HK-2 (cell line): ENCODE measurements at regions not wholly inside any gene's neighbourhood (a gene's known extent, or its start where the extent isn't known, plus 50 kb on each side); places are given as distances from the start of the nearest gene placed in this dataset.
"Not testable (repeated sequence)": the region's sequence is repeated elsewhere in the genome, so short reads cannot be mapped to it uniquely, and the experiment has no call there.

Experiments
- DNase-seq: peaks from one replicate; pipeline ENCODE4 v3.0.0-alpha.2; 2018; ENCODE audit not compliant: unreplicated experiment

DNA sequence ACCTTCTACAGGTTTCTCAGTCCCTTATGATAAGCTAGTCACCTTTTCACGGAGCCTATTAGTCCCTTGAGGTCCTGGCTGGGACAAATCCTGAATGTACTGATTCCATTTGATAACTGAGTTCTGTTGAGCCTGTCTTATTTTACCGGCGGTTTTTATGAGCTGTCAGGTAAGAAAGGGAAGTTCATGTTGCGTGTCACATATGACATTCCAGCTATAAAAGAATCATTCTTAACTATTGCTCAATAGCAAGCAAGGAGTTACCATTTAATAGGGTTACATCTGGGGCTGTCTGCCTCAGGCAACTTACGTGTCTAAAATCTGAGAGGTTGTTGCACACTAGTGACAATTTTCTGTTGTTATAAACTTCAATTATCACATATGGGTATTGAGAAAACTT lies 394.6 kb downstream of the TECRL start:
- DNase-seq: no peak

DNA sequence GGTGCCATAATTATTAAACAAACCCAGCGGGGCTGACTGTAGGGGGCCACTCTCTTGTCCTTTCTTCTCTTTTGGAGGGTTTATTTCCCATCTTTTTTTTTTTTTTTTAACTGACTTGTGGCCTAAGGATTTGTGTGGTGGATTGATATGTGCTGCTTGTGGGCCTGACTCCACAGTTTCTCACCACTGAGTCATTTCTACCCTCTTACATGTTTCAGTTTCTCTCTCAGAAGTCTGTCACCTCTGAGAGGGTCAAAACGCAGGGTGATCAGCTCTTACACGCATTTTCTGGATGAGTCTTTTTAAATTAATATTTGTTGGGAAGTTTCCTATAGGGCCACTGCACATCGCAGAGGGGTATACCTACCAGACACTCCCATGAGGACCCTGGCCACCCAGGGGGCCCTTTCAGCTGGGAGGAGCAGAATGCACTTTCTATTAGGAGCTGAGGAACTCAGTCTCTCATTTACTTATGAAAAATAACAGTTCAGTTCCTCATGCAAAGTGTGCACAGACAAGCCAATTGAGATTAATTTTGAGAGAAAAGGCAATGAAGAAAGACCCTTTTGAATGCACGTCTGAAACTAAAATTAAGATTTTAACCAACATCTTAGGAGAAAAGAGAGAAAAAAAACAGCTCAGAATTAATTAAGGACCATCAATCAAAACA lies 407.9 kb downstream of the TECRL start:
- DNase-seq: no peak

DNA sequence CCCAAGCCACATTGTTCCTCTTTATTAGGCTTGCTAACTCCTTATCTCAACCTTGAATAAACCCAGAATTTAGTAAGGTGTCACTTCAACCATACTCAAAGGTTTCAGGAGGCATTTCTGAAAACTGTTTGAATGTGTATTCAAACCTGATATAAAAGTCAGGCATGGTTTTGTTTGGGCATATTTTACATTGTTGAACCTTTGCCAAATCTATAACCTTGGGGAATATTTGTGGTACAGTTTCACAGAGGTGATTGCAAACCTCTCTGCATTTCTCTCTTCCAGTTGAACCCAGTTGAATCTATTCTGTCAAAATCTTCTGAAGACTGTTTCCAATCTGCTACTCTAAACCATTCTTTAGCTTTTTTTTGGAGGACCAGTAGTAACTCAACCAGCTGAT lies 409.0 kb downstream of the TECRL start:
- no peak for DNase-seq

DNA sequence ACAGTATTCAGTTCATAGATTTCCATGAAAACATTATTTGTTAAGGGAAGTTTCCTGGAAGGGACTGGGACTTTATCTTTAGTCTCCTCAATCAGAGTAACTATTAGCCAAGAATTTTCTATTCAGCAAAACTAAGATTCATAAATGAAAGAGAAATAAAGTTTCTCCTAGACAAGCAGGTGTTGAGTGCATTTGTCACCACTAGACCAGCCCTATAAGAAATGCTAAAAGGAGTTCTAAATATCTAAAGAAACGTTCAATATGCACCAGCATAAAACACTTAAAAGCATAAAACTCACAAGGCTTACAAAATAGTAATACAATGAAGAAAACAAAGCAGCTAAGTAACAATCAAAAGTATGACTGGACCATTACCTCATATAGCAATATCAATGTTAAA lies 423.0 kb downstream of the TECRL start:
- DNase-seq: no peak

DNA sequence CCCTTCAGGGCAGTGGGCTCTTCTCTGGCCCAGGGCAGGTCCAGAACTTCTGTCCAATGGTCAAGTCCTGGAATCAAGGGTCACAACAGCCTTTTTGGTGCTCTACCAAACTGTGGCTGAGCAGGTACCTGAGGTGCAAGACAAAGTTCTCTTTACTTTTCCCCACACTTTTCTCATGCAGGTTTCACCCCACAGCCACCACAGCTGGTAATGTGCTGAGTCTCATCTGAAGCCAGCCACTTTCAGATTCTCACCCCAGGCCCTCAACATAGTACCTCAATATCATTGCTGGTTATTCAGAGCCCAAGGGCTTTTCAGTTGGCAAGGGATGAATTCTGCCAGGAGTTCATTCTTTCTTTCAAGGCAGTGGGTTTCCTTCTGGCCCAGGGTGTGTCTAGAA lies 426.0 kb downstream of the TECRL start:
- no peak for DNase-seq

DNA sequence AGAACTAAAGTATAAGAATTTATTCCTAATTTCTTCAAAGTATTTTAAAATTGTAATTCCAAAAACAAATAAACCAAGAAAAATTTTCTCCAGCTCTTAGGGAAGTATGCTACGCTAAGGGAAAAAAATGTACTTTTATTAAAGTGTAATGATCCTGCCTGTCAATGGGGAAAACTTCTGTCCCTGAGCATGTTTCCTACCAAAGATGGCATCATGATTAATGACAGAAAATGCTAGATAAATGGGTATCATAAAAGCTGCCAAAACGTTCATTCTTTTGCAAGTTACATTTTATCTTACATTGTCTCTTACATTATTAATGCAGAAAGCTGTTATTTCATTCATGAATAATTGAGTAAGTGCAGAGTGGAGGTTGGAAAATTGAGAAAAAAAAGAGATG lies 443.4 kb downstream of the TECRL start:
- DNase-seq: no peak

DNA sequence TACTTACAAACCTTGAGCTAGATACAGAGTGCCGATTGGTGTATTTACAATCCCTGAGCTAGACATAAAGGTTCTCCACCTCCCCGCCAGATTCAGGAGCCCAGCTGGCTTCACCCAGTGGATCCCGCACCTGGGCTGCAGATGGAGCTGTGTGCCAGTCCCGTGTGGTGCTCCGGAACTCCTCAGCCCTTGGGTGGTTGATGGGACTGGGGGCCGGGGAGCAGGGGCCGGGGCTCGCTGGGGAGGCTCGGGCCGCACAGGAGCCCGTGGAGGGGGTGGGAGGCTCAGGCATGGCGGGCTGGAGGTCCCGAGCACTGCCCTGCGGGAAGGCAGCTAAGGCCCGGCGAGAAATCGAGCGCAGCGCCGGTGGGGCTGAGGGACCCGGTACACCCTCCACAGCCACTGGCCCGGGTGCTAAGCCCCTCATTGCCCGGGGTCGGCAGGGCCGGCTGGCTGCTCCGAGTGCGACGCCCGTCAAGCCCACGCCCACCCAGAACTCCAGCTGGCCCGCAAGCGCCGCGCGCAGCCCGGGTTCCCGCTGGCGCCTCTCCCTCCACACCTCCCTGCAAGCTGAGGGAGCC lies 466.5 kb downstream of the TECRL start:
- not testable (repeated sequence) for DNase-seq

DNA sequence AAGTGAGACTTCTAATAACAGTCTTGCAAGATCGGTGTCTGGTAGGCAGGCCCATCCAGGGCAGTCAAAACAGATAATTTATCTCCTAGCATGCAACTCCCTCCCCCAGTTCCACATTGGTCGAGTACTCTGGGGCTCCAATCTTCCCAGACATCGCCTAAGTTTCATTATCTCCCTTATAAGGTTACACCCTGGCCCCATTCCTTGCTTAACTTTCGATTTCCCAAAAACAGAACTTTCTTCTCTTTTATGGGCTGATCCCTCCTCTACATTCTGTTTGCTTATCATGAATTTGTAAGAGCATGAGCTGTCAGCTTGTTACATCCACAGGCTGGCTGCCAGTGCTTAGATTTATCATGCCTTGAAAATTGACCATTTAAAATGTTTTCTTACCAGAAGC lies 471.3 kb downstream of the TECRL start:
- no peak for DNase-seq

DNA sequence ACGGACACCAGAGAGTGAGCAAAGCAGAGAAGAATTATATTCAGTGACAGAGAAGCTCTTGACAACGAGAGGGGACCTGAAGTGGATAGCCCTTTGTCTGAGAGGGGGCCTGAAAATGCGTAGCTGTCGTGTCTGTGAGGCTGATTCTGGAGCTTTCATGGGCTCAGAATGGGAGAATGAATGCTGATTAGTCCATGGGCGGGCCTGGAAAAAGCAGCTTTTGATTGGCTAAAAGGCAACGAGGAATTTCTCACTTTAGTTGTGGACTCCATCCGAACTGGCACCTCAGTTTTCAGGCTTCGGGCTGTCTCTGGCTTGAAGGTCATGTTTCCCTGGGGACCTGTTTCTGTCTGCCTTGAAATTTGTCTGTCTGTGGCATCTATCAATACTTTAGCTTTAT lies 487.1 kb downstream of the TECRL start:
- no peak for DNase-seq

DNA sequence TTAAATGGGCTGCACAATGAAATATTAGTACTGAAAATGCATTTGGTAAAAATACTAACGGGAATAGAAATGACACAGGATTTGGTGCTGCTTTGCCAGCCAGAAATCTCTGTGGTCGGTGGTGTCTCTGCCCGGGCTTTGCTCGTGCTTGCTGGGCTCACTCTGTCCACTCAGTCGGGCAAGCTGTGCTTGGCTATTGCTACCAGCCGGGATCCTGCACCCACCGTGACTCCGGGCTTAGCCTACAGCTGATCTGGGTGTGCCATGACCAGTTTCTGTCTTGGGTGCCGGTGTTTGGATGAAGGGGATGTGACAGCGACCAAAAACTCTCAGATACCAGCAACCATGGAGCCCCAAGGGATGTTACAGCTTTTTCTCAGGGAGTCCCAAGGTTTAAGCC lies 487.7 kb downstream of the TECRL start:
- no peak for DNase-seq

DNA sequence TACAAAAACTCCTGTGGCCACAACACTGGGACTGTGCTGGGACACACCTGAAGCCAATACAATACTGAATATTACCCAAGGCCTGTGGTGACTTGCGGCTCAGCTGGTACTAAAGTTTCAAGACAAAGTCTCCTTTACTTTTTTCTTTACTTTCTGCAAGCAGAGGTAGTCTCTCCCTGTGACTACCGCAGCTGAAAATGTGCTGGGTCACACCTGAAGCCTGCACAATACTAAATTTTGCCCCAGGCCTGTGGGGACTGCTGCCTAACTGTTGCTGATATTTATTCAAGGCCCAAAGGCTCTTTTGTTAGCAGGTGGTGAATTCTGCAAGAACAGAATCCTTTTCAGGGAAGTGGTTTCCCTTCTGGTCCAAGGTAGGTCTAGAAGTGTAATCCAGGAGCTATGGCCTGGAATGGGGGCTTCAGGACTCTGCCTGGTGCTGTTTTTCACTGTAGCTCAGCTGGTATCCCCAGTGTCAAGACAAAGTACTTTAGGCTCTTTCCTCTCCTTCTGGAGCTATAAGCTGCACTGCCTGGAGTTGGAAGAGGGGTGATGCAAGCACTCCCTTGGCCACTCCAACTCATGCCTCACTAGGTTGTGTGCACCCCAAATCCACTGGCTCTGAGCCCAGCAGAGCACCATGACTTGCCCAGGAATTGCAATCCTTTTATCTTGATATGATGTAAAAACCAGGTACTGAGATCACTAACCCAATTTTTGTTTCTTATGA lies 489.4 kb downstream of the TECRL start:
- DNase-seq: no peak

DNA sequence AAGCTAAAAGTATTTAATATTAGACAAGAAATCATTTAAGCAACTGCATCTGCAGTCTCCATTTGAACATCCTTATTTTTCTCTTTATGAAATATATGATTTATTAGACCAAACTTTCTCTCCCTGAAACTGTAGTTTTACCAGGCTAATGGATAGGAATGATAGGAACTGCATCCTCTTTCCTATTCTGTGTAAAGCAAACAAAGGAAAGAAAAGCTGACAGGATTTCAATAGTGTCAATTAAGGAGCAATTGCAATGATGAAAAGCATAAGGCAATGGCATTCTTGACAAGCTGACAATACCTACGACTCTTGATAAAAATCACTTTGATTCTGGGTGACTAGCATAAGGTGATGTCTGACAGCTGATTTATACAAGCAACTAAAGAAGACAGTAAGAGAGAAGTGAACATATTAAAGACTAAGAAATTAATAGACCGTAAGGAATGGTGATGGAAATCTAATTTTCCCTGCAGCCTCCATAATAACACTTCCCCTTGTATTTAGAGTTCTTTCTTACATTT lies 502.5 kb downstream of the TECRL start:
- no peak for DNase-seq

DNA sequence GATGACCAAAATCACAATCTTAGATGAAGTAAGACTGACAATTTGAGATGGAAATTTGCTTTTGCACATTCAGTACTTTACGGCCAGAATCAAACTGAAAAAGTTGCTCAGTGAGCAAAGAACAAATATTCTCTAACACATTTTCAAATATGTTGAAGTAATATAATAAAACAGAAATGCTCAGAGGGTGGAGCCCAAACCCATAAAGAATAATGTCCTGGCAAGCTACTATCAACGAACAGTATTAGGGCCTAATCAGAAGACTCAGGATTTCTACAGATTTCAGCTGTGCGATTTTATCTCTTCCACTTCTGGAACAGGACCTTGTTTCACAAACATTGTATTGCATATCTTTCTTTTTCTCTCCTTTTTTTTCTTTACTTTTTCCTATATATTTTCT lies 505.0 kb downstream of the TECRL start:
- no peak for DNase-seq

DNA sequence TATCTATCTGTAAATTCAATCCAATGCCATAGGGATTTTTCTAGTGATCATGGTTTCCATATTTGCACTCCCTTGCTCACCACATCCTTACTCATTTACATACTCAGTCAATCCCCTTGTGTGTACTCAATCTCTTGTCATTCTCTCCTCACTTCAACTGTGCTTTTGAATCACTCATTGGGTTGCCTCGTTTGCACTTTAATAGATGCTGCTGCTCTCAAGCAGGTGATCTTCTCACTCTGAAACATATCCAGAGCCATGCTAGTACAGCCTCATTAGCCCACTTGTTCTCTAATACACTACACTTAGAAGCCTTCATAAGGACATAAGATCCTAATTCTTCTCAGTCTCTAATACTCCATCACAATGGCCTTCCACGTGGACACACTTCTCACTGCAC lies 507.9 kb downstream of the TECRL start:
- DNase-seq: no peak

DNA sequence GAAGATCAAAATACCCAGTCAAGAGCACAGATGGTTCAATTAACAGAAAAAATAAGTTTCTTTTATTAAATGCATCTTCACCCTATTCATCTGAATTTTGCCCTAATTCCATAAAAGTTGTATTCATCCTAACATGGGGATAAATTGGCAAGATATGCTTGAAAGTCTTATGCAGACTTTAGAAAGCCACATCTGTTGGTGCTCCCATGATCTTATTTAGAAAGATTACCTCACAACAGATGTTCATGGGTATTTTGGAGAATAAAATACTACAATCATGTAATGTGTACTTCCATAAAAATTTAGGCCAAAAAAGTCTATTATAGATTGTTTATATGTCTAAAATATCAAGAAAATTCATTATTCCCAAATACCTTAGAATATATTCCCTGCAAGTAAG lies 510.3 kb downstream of the TECRL start:
- DNase-seq: no peak

DNA sequence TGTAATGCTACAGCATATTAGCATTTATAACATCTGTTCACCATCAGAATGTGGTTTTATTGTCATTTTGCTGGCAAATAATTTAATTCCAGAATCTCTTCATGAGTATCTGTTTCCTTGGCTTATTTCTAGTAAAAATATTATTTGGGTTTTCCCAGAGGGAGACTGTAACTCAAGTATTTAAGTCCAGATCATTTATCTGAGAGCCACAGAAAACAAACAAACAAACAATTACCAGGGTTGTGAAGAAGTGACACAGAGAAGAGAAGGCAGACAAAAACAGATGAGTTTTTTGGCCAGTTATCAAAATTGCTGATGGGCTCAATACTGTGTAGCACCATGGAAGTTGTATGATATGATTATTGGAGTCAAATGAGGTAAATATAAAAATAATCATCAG lies 515.1 kb downstream of the TECRL start:
- DNase-seq: no peak

DNA sequence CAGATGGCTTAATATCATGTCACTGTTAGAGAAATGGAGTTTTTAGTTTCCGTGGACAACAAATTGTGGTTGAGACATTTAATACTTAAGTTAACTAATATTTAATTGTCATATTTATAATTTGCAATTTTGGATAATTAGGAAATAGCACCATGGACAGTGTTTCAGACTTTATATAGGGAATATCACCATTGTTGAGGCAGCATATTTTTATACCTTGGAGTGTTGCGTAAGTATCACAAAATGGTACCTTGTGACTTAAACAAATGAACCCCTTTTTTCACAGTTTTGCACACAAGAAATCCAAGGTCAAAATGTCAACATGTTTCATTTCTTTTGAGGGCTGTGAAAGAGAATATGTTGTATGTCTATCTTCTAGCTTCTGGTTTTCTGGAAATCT lies 539.9 kb downstream of the TECRL start:
- DNase-seq: no peak

DNA sequence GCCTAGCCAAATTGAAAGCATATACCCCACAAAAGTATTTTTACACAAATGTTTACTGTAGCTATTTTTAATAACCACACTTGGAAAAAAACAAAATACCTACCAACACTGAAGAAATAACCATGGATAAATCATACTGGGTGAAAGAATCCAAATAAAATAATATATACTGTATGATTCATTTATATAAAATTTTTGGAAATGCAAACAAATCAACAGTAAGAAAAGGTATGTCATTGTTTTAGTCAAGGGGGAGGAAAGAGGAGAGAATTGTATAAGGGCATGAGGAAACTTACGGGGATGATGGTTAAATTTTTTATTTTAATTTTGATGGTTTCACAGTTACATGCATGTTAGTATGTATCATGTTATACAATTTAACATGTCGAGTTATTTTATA lies 557.8 kb downstream of the TECRL start:
- DNase-seq: no peak

DNA sequence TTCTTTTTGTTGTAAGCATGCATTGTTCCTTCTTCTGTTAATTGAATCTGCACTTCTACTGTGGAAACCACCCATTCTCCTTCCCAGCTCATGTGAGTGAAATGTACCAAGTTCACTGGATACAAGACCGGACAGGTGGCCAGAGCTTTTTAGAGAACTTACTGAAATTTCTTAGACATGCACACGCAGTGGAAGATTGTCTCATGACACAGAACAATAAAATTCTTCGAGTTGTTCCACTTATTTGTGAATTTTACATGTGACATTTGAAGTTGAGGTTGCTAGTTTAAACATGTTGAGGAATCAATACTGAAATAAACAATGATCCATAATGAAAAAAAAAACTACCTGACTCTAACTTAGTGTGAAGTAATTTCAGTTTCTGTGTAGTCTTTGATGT lies 568.0 kb downstream of the TECRL start:
- no peak for DNase-seq

DNA sequence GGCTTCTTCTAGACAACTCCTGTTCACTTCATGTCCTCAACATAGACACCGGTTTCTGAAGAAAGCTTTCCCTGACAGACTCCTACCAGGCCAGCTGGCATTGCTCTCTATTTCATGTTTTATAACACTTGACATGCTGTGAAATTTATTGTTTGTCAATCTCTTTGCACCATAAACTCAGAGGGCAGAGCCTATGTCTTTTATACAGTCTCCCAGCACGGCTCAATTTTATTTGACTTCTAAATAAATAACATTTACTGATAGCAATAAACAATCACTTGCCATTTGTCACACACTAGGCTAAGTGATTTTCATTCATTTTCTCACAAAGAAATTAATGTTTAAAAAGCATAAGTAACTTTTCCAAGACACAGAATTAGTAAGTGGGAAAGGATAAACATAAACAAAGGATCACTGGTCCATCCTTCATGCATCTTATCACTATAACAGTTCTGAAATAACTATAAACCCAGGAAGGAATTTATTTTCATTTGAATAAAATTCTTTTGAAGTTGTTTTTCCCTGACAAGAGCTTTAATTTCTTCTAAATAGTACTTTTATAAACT lies 577.6 kb downstream of the TECRL start:
- no peak for DNase-seq

DNA sequence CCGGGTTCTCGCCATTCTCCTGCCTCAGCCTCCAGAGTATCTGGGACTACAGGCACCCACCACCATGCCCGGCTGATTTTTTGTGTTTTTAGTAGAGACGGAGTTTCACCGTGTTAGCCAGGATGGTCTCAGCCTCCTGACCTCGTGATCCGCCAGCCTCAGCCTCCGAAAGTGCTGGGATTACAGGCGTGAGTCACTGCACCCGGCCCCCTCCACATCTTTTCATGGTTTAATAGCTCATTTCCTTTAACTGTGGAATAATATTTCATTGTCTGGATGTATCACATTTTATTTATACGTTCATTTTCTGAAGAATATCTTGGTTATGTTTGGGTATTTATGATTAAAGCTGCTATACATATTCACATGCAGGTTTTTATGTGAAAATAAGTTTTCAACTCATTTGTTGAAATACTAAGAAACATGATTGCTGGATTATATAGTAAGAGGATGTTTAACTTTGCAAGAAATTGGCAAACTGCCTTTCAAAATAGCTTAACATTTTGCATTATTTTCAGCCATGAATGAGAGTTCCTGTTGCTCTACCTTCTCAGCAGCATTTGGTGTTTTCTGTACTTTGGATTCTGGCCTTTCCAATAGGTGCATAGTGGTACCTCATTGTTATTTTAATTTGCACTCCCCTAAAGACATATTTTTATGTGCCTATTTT lies 591.9 kb downstream of the TECRL start:
- DNase-seq: no peak
